Neural progenitor cell (in vitro differentiated cells): ENCODE measurements at regions not wholly inside any gene's neighbourhood (a gene's known extent, or its start where the extent isn't known, plus 50 kb on each side); places are given as distances from the start of the nearest gene placed in this dataset.

Experiments used
- DNase-seq: peaks from one replicate; pipeline ENCODE4 v3.0.0-alpha.2; 2016; ENCODE audit warnings: low spot score
- H2AFZ ChIP-seq: fragments of 200-600 bp; sonication (generic); replicated peaks from 2 replicates; pipeline ENCODE4 v1.6.1; 2016; ENCODE audit warnings: antibody characterized with exemption
- H3F3A ChIP-seq: fragments of 200-600 bp; sonication (generic); 2 replicates; pipeline ENCODE4 v1.6.1; 2016; ENCODE audit warnings: antibody characterized with exemption, low read depth
- H3K27ac ChIP-seq: fragments of 200-600 bp; sonication (generic); 2 replicates; pipeline ENCODE4 v1.5.1; 2016; ENCODE audit warnings: mild to moderate bottlenecking
- H3K27me3 ChIP-seq: fragments of 200-600 bp; sonication (generic); 2 replicates; pipeline ENCODE4 v1.6.1; 2016; ENCODE audit warnings: mild to moderate bottlenecking, moderate library complexity
- H3K36me3 ChIP-seq: fragments of 200-600 bp; sonication (generic); 2 replicates; pipeline ENCODE4 v1.5.1; 2016
- H3K4me1 ChIP-seq: fragments of 200-600 bp; sonication (generic); 2 replicates; pipeline ENCODE4 v1.6.1; 2016; ENCODE audit warnings: mixed run types
- H3K4me2 ChIP-seq: fragments of 200-600 bp; sonication (generic); 2 replicates; pipeline ENCODE4 v1.6.1; 2016
- H3K4me3 ChIP-seq: fragments of 200-600 bp; sonication (generic); 2 replicates; pipeline ENCODE4 v1.5.1; 2016
- H3K79me2 ChIP-seq: fragments of 200-600 bp; sonication (generic); 2 replicates; pipeline ENCODE4 v1.6.1; 2016; ENCODE audit warnings: low read depth
- H3K9ac ChIP-seq: fragments of 200-600 bp; sonication (generic); 2 replicates; pipeline ENCODE4 v1.6.1; 2016
- H3K9me3 ChIP-seq: fragments of 200-600 bp; sonication (generic); 2 replicates; pipeline ENCODE4 v1.5.1; 2016; ENCODE audit warnings: low read depth
- H4K20me1 ChIP-seq: fragments of 200-600 bp; sonication (generic); 2 replicates; pipeline ENCODE4 v1.6.1; 2016; ENCODE audit warnings: low read depth
- H3K27ac Mint-ChIP-seq: 3 replicates; pipeline ENCODE4 v1.8.0; 2021; ENCODE audit warnings: mixed read lengths
- H3K27me3 Mint-ChIP-seq: 2 replicates; pipeline ENCODE4 v1.8.0; 2022; ENCODE audit warnings: low read depth, mild to moderate bottlenecking, inconsistent platforms, moderate library complexity, mixed read lengths; ENCODE audit not compliant: insufficient read depth
- H3K36me3 Mint-ChIP-seq: 3 replicates; pipeline ENCODE4 v1.8.0; 2021; ENCODE audit warnings: mixed read lengths
- H3K4me1 Mint-ChIP-seq: 3 replicates; pipeline ENCODE4 v1.8.0; 2021; ENCODE audit warnings: mixed read lengths
- H3K4me3 Mint-ChIP-seq: 3 replicates; pipeline ENCODE4 v1.8.0; 2021; ENCODE audit warnings: mild to moderate bottlenecking, moderate library complexity, mixed read lengths
- H3K9me3 Mint-ChIP-seq: 3 replicates; pipeline ENCODE4 v1.8.0; 2020; ENCODE audit warnings: mixed read lengths
- CTCF ChIP-seq: fragments of 200-600 bp; sonication (generic); IDR thresholded peaks from 2 replicates; pipeline ENCODE4 v1.5.1; 2017; ENCODE audit warnings: antibody characterized with exemption, mild to moderate bottlenecking
- EZH2 ChIP-seq: fragments of 200-600 bp; sonication (generic); IDR thresholded peaks from 2 replicates; pipeline ENCODE4 v1.6.1; 2017; ENCODE audit warnings: antibody characterized with exemption, mild to moderate bottlenecking, moderate library complexity
- EZH2phosphoT487 ChIP-seq: fragments of 200-600 bp; sonication (generic); IDR thresholded peaks from 2 replicates; pipeline ENCODE4 v1.6.1; 2017; ENCODE audit warnings: antibody characterized with exemption

- no peaks in the 10 kb centered on the region for H3K79me2 ChIP-seq
- peaks cover 28% of the 10 kb centered on the region for H3K4me1 Mint-ChIP-seq
- no peaks in the 10 kb centered on the region for H3K9me3 Mint-ChIP-seq
- H3K27me3 Mint-ChIP-seq, result peaks cover 4% of the 10 kb centered on the region
- H3K4me1 ChIP-seq, result peaks cover 15% of the 10 kb centered on the region
- peaks cover 20% of the 10 kb centered on the region for H3F3A ChIP-seq
- no peak for TF ChIP-seq CTCF
- TF ChIP-seq EZH2phosphoT487, result no peak
- no peak for TF ChIP-seq EZH2
- no peaks in the 10 kb centered on the region for H3K36me3 Mint-ChIP-seq
- H3K36me3 ChIP-seq, result no peaks in the 10 kb centered on the region
- H3K4me3 ChIP-seq, result no peak overlapping the region
- H2AFZ ChIP-seq, result no peak overlapping the region
- no peak for DNase-seq
- no peaks in the 10 kb centered on the region for H4K20me1 ChIP-seq
- no peaks in the 10 kb centered on the region for H3K9me3 ChIP-seq
- no peak overlapping the region for H3K4me3 Mint-ChIP-seq
- no peak overlapping the region for H3K4me2 ChIP-seq
- no peak overlapping the region for H3K27ac ChIP-seq
- H3K27ac Mint-ChIP-seq, result no peak overlapping the region
- H3K27me3 ChIP-seq, result peaks cover 46% of the 10 kb centered on the region
- H3K9ac ChIP-seq, result no peak overlapping the region
Measured at GRCh38 chr16:49216593-49216992, 65.0 kb downstream of the CBLN1 start.

- H3K27me3 Mint-ChIP-seq, result peaks cover 4% of the 10 kb centered on the region
- no peaks in the 10 kb centered on the region for H3K36me3 Mint-ChIP-seq
- Histone ChIP-seq H3K4me2 (peak overlapping the region; percentile 40), H3K9ac (no peak overlapping the region), H3K36me3 (no peaks in the 10 kb centered on the region), H3K4me1 (peaks cover 15% of the 10 kb centered on the region), H3K79me2 (no peaks in the 10 kb centered on the region), H4K20me1 (no peaks in the 10 kb centered on the region), H3K4me3 (no peak overlapping the region), H3K9me3 (no peaks in the 10 kb centered on the region), H2AFZ (no peak overlapping the region), H3F3A (peaks cover 20% of the 10 kb centered on the region), H3K27me3 (peaks cover 48% of the 10 kb centered on the region), H3K27ac (no peak overlapping the region)
- H3K4me3 Mint-ChIP-seq, result no peak overlapping the region
- H3K27ac Mint-ChIP-seq, result no peak overlapping the region
- TF ChIP-seq EZH2phosphoT487 (peak; percentile 32), CTCF (no peak)
- peaks cover 28% of the 10 kb centered on the region for H3K4me1 Mint-ChIP-seq
- DNase-seq, result peak; percentile 74
- no peaks in the 10 kb centered on the region for H3K9me3 Mint-ChIP-seq
Measured at GRCh38 chr16:49213594-49213993, 68.0 kb downstream of the CBLN1 start.

GRCh38 chr16:49204191-49204590 lies 77.4 kb downstream of the CBLN1 start:
- H3K4me3 Mint-ChIP-seq, result no peak overlapping the region
- H3K4me1 Mint-ChIP-seq, result no peaks in the 10 kb centered on the region
- Histone ChIP-seq H3K36me3 (no peaks in the 10 kb centered on the region), H3K79me2 (no peaks in the 10 kb centered on the region), H3K4me2 (no peak overlapping the region), H3K4me3 (no peak overlapping the region), H3K27ac (no peak overlapping the region), H3K9me3 (no peaks in the 10 kb centered on the region), H2AFZ (no peak overlapping the region), H3K27me3 (no peaks in the 10 kb centered on the region), H4K20me1 (no peaks in the 10 kb centered on the region), H3K9ac (no peak overlapping the region), H3F3A (no peaks in the 10 kb centered on the region), H3K4me1 (no peaks in the 10 kb centered on the region)
- no peaks in the 10 kb centered on the region for H3K9me3 Mint-ChIP-seq
- no peaks in the 10 kb centered on the region for H3K36me3 Mint-ChIP-seq
- H3K27ac Mint-ChIP-seq, result no peak overlapping the region
- TF ChIP-seq EZH2phosphoT487 (no peak), CTCF (no peak), EZH2 (no peak)
- no peak for DNase-seq
- H3K27me3 Mint-ChIP-seq, result peaks cover 14% of the 10 kb centered on the region
